ENCODE measurements at regions not wholly inside any gene's neighbourhood (a gene's known extent, or its start where the extent isn't known, plus 50 kb on each side); places are given as distances from the start of the nearest gene placed in this dataset.

GRCh38 chr5:125480911-125481310, 734.5 kb upstream of the ZNF608 start:
- no peak for TF ChIP-seq YY1 (IDR thresholded peaks at IDR 0.05; ENCODE audit: insufficient read depth, insufficient read length)
- no peak for TF ChIP-seq ZNF274 (IDR thresholded peaks at IDR 0.05; ENCODE audit: low read depth, low read length)
